Ascending aorta (tissue), 2 donors: ENCODE measurements at regions not wholly inside any gene's neighbourhood (a gene's known extent, or its start where the extent isn't known, plus 50 kb on each side); places are given as distances from the start of the nearest gene placed in this dataset.

Source experiments
- DNase-seq, 2 donors: peaks; one replicate each; pipeline ENCODE4 v3.0.0-alpha.2; 2019; ENCODE audit warnings: low spot score in 2 of 2
- H3K27ac ChIP-seq, 2 donors: fragments of 200-600 bp; sonication (generic); one replicate each; pipeline ENCODE4 v1.5.1; 2016 to 2017; ENCODE audit warnings: mild to moderate bottlenecking in 1 of 2
- H3K27me3 ChIP-seq: fragments of 200-600 bp; sonication (generic); one replicate; pipeline ENCODE4 v1.5.1; 2017
- H3K36me3 ChIP-seq, 2 donors: fragments of 200-600 bp; sonication (generic); one replicate each; pipeline ENCODE4 v1.5.1; 2016
- H3K4me1 ChIP-seq, 2 donors: fragments of 200-600 bp; sonication (generic); one replicate each; pipeline ENCODE4 v1.5.1; 2016 to 2017; ENCODE audit warnings: mild to moderate bottlenecking in 1 of 2
- H3K4me3 ChIP-seq, 2 donors: fragments of 200-600 bp; sonication (generic); one replicate each; pipeline ENCODE4 v1.5.1; 2016 to 2017; ENCODE audit warnings: mild to moderate bottlenecking in 1 of 2
- H3K9me3 ChIP-seq, 2 donors: fragments of 200-600 bp; sonication (generic); one replicate each; pipeline ENCODE4 v1.5.1; 2016
- CTCF ChIP-seq, 3 experiments: fragments of 200-600 bp in 2 of 3; fragments of 450-650 bp in 1 of 3; sonication (generic) in 2 of 3; IDR thresholded peaks; one replicate each; pipeline ENCODE4 v1.5.1; 2016 to 2019; ENCODE audit warnings: antibody characterized with exemption in 3 of 3, mild to moderate bottlenecking in 1 of 3, moderate library complexity in 1 of 3
- intact Hi-C: fragments of 100-400 bp; cut with DNase I; formaldehyde crosslinking; loops from one replicate; pipeline ENCODE4 v1.15.1; 2023

GRCh38 chr4:141896687-141897086 is 260.3 kb downstream of the IL15 start:
- intact Hi-C loops, result no loop called here
- no peaks in the 10 kb centered on the region for H3K36me3 ChIP-seq
- TF ChIP-seq CTCF (IDR thresholded peaks at IDR 0.05), result no peak
- no peak for DNase-seq
- H3K9me3 ChIP-seq, result no peaks in the 10 kb centered on the region
- H3K4me1 ChIP-seq, result no peaks in the 10 kb centered on the region
- H3K4me3 ChIP-seq, result no peak overlapping the region
- H3K27me3 ChIP-seq, result no peaks in the 10 kb centered on the region
- no peak overlapping the region for H3K27ac ChIP-seq

- Histone ChIP-seq H3K27ac (no peak overlapping the region), H3K36me3 (no peaks in the 10 kb centered on the region), H3K9me3 (no peaks in the 10 kb centered on the region), H3K4me1 (no peaks in the 10 kb centered on the region), H3K4me3 (no peak overlapping the region), H3K27me3 (no peaks in the 10 kb centered on the region)
- TF ChIP-seq CTCF (IDR thresholded peaks at IDR 0.05), result no peak
- no peak for DNase-seq
- intact Hi-C loops, result no loop called here
Observed at GRCh38 chr4:141898346-141898745, 262.0 kb downstream of the IL15 start.

GRCh38 chr4:141899103-141899502 is 262.7 kb downstream of the IL15 start:
- no peaks in the 10 kb centered on the region for H3K9me3 ChIP-seq
- H3K4me1 ChIP-seq, result no peaks in the 10 kb centered on the region
- no peak for TF ChIP-seq CTCF (IDR thresholded peaks at IDR 0.05)
- no peak for DNase-seq
- no peak overlapping the region for H3K27ac ChIP-seq
- no peak overlapping the region for H3K4me3 ChIP-seq
- intact Hi-C loops, result no loop called here
- no peaks in the 10 kb centered on the region for H3K36me3 ChIP-seq
- no peaks in the 10 kb centered on the region for H3K27me3 ChIP-seq

- TF ChIP-seq CTCF (IDR thresholded peaks at IDR 0.05), result no peak
- Histone ChIP-seq H3K9me3 (no peaks in the 10 kb centered on the region), H3K4me1 (no peaks in the 10 kb centered on the region), H3K36me3 (no peaks in the 10 kb centered on the region), H3K4me3 (no peak overlapping the region), H3K27ac (no peak overlapping the region), H3K27me3 (no peaks in the 10 kb centered on the region)
- intact Hi-C loops, result no loop called here
- no peak for DNase-seq
Observed at GRCh38 chr4:141899541-141899940, 263.2 kb downstream of the IL15 start.

GRCh38 chr4:141900856-141901255 is 264.5 kb downstream of the IL15 start:
- no peak for TF ChIP-seq CTCF (IDR thresholded peaks at IDR 0.05)
- no peak overlapping the region for H3K27ac ChIP-seq
- no peaks in the 10 kb centered on the region for H3K27me3 ChIP-seq
- DNase-seq, result no peak
- intact Hi-C loops, result no loop called here
- H3K36me3 ChIP-seq, result no peaks in the 10 kb centered on the region
- no peaks in the 10 kb centered on the region for H3K9me3 ChIP-seq
- no peak overlapping the region for H3K4me3 ChIP-seq
- no peaks in the 10 kb centered on the region for H3K4me1 ChIP-seq

GRCh38 chr4:141905751-141906150 is 269.4 kb downstream of the IL15 start:
- Histone ChIP-seq H3K4me1 (no peaks in the 10 kb centered on the region), H3K9me3 (no peaks in the 10 kb centered on the region), H3K27ac (no peak overlapping the region), H3K4me3 (no peak overlapping the region), H3K27me3 (no peaks in the 10 kb centered on the region), H3K36me3 (no peaks in the 10 kb centered on the region)
- no peak for TF ChIP-seq CTCF (IDR thresholded peaks at IDR 0.05)
- no peak for DNase-seq
- intact Hi-C loops, result no loop called here
